ENCODE measurements at regions not wholly inside any gene's neighbourhood (a gene's known extent, or its start where the extent isn't known, plus 50 kb on each side); places are given as distances from the start of the nearest gene placed in this dataset.
A peak's percentile ranks its signal among the peaks of the same experiment; 100 is the strongest.

DNA sequence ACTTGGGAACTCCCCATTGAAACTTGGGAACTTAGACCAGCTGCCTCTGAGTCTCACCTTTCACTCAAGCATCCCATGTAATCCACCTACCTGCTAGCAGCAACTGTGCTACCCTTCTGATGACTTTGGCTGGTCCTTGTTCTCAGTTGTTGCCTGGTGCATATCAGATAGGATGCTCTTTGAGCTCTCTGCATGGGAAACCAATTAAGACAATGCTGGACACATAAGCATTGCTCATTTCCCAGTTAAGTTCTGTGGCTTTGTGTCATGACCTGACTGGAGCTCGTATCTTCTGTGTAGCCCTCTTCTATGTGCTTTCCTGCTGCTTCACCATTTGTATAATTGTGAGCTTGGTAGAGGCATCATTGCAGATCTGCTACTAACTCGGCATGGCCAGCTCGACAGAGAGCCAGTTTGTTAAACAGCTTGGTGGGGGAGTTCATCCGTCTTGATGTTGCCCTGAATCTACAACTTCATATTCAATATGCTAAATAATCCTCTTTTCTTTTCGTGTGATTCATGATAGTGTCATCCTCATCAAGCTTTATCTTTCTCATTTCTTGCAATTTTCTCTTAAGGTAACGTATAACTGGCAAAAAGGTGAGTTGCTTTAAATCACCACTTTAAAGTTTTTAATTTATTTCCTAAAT lies 447.5 kb upstream of the SLC14A2 start:
- no peak for DNase-seq (ENCODE audit: extremely low read depth in 1 of 11, low read depth in 9 of 11, low spot score in 4 of 11)

- no peak for DNase-seq (ENCODE audit: extremely low read depth in 1 of 11, low read depth in 9 of 11, low spot score in 4 of 11)
These were observed 446.2 kb upstream of the SLC14A2 start for GRCh38 chr18:45168866-45169600.

GRCh38 chr18:45169610-45170009 lies 445.7 kb upstream of the SLC14A2 start:
- no peak for DNase-seq (ENCODE audit: extremely low read depth in 1 of 11, low read depth in 9 of 11, low spot score in 4 of 11)

- no peak for DNase-seq (ENCODE audit: extremely low read depth in 1 of 11, low read depth in 9 of 11, low spot score in 4 of 11)
These were observed 443.5 kb upstream of the SLC14A2 start for GRCh38 chr18:45171679-45172191.

GRCh38 chr18:45173327-45173726 lies 441.9 kb upstream of the SLC14A2 start:
- DNase-seq (ENCODE audit: extremely low read depth in 1 of 11, low read depth in 9 of 11, low spot score in 4 of 11): no peak

GRCh38 chr18:45173799-45174519 lies 441.3 kb upstream of the SLC14A2 start:
- peak in 1 of 11 donors; percentile 41 for DNase-seq (ENCODE audit: extremely low read depth in 1 of 11, low read depth in 9 of 11, low spot score in 4 of 11)

GRCh38 chr18:45174629-45175136 lies 440.6 kb upstream of the SLC14A2 start:
- peak in 1 of 11 donors; percentile 21 for DNase-seq (ENCODE audit: extremely low read depth in 1 of 11, low read depth in 9 of 11, low spot score in 4 of 11)

- DNase-seq (ENCODE audit: extremely low read depth in 1 of 11, low read depth in 9 of 11, low spot score in 4 of 11): no peak
These were observed 439.8 kb upstream of the SLC14A2 start for GRCh38 chr18:45175511-45175910.

GRCh38 chr18:45186832-45187231 lies 428.4 kb upstream of the SLC14A2 start:
- DNase-seq (ENCODE audit: extremely low read depth in 1 of 11, low read depth in 9 of 11, low spot score in 4 of 11): no peak

- peak in 3 of 11 donors; percentile 9 to 17 (median 13) for DNase-seq (ENCODE audit: extremely low read depth in 1 of 11, low read depth in 9 of 11, low spot score in 4 of 11)
These were observed 423.5 kb upstream of the SLC14A2 start for GRCh38 chr18:45191795-45192194.

DNA sequence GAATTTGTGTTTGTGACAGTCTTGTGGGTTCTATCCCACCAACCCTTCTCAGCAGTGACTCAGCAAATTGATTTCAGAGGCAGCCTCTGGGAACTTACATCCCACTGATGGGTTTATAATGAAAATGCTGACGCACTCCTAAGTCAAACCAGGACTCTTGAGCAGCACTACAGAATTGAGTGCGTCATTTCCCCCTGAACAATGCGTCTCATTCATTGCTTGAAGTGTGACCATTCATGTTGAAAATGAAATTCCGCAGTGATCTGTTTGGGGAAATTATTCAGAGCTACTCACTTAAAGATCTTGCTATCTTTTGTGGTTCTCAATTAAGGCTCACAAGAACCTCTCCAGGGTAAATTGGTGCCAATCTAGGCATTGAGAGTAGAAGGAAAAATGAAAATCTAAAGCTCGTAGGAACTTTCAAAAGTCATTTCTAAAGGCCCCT lies 417.7 kb upstream of the SLC14A2 start:
- no peak for DNase-seq (ENCODE audit: extremely low read depth in 1 of 11, low read depth in 9 of 11, low spot score in 4 of 11)

GRCh38 chr18:45198526-45198925 lies 416.8 kb upstream of the SLC14A2 start:
- DNase-seq (ENCODE audit: extremely low read depth in 1 of 11, low read depth in 9 of 11, low spot score in 4 of 11): no peak

DNA sequence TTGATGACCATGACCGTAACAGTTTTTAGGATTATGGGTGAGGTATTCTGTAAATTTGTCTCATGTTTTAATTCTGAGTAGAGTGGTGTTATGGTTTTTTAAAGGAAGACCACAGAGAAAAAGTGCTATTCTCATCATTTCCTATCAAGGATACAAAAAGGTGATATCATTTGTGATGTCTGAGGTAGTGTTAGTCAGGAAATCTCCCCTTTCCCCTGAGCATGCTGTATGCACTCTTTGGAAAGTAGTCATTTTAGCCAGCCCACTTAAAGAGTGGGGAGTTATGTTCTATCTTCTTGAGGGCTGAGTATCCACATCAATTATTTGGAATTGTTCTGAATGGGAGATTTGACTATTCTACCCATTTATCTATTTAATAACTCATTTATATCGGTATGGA lies 414.2 kb upstream of the SLC14A2 start:
- no peak for DNase-seq (ENCODE audit: extremely low read depth in 1 of 11, low read depth in 9 of 11, low spot score in 4 of 11)

- DNase-seq (ENCODE audit: extremely low read depth in 1 of 11, low read depth in 9 of 11, low spot score in 4 of 11): no peak
These were observed 413.8 kb upstream of the SLC14A2 start for GRCh38 chr18:45201489-45201888.

GRCh38 chr18:45202061-45202460 lies 413.2 kb upstream of the SLC14A2 start:
- no peak for DNase-seq (ENCODE audit: extremely low read depth in 1 of 11, low read depth in 9 of 11, low spot score in 4 of 11)

GRCh38 chr18:45203677-45204076 lies 411.6 kb upstream of the SLC14A2 start:
- DNase-seq (ENCODE audit: extremely low read depth in 1 of 11, low read depth in 9 of 11, low spot score in 4 of 11): no peak

DNA sequence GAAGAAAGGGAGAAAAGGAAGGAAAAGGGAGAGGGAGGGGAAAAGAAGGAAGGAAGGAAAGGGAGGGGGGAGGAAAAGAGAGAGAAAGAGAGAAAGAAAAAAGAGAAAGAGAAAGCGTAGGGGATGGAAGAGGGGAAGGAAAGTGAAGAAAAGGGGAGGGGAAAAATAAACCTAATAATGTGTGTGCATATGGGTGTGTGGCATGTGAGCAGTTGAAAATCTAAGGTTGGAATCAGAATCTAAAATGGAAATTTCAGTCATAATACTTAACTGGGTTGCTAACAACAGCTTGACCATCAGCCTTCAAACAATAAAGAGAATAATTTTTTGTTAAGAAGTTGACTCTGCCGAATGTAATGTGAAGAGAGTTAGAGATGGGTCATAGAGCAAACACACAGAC lies 407.9 kb upstream of the SLC14A2 start:
- no peak for DNase-seq (ENCODE audit: extremely low read depth in 1 of 11, low read depth in 9 of 11, low spot score in 4 of 11)

- DNase-seq (ENCODE audit: extremely low read depth in 1 of 11, low read depth in 9 of 11, low spot score in 4 of 11): no peak
These were observed 407.1 kb upstream of the SLC14A2 start for GRCh38 chr18:45208164-45208563.

GRCh38 chr18:45212181-45213039 lies 402.9 kb upstream of the SLC14A2 start:
- peak; percentile 41 to 63 (median 51) for DNase-seq (ENCODE audit: extremely low read depth in 1 of 11, low read depth in 9 of 11, low spot score in 4 of 11)

Data from renal cortex interstitium (tissue), 11 donors.